RWPE2 (cell line): ENCODE measurements at regions not wholly inside any gene's neighbourhood (a gene's known extent, or its start where the extent isn't known, plus 50 kb on each side); places are given as distances from the start of the nearest gene placed in this dataset.

Experiments
- ATAC-seq: fragments of 200-7000 bp; cut with Tn5 transposase; 3 replicates; pipeline ENCODE4 v1.9.1; 2021; ENCODE audit warnings: low read depth
- DNase-seq: peaks from one replicate; pipeline ENCODE4 v3.0.0-alpha.2; 2020; ENCODE audit warnings: low spot score
- H3K27ac ChIP-seq: fragments of 450-650 bp; 2 replicates; pipeline ENCODE4 v1.5.1; 2017; ENCODE audit warnings: mild to moderate bottlenecking; ENCODE audit not compliant: poor library complexity, severe bottlenecking
- H3K27me3 ChIP-seq: fragments of 250-450 bp; sonication (Bioruptor Pico); 2 replicates; pipeline ENCODE4 v1.5.1; 2021; ENCODE audit warnings: mild to moderate bottlenecking, moderate library complexity; ENCODE audit not compliant: insufficient read depth, poor library complexity, severe bottlenecking
- H3K36me3 ChIP-seq: fragments of 250-450 bp; sonication (Bioruptor Pico); 2 replicates; pipeline ENCODE4 v1.5.1; 2020; ENCODE audit warnings: low read depth, mild to moderate bottlenecking, moderate library complexity
- H3K4me1 ChIP-seq: fragments of 250-450 bp; sonication (Bioruptor Pico); 2 replicates; pipeline ENCODE4 v1.5.1; 2021; ENCODE audit warnings: mild to moderate bottlenecking, moderate library complexity; ENCODE audit not compliant: insufficient read depth, poor library complexity, severe bottlenecking
- H3K4me3 ChIP-seq: fragments of 250-450 bp; sonication (Bioruptor Pico); 2 replicates; pipeline ENCODE4 v1.5.1; 2021; ENCODE audit warnings: mild to moderate bottlenecking, moderate library complexity; ENCODE audit not compliant: severe bottlenecking
- H3K9me3 ChIP-seq: fragments of 250-450 bp; sonication (Bioruptor Pico); 2 replicates; pipeline ENCODE4 v1.5.1; 2021; ENCODE audit warnings: mild to moderate bottlenecking, moderate library complexity; ENCODE audit not compliant: severe bottlenecking
- TF ChIP-seq, protein P1 (sequence below): fragments of 450-650 bp; IDR thresholded peaks from one replicate; pipeline ENCODE4 v1.5.1; 2017; ENCODE audit warnings: mild to moderate bottlenecking, moderate library complexity; ENCODE audit not compliant: poor library complexity, severe bottlenecking

DNA sequence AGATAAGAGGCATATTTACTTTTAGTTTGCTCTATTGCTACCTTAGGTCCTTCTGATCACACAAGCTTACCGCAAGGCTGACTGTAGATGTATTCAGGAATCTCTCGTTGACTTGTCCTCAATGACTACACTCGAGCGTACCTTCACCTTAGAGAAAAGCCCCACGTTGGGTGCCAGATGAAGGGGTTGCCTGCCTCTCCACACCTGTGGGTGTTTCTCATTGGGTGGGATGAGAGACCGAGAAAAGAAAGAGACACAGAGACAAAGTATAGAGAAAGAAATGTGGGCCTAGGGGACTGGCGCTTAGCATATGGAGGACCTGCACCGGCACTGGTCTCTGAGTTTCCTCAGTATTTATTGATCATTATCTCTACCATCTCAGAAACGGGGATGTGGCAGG, 51.8 kb downstream of the ASCL4 start:
- Histone ChIP-seq H3K9me3 (no peaks in the 10 kb centered on the region), H3K4me3 (no peak overlapping the region), H3K27ac (no peak overlapping the region), H3K27me3 (peaks cover 1% of the 10 kb centered on the region), H3K36me3 (no peaks in the 10 kb centered on the region), H3K4me1 (no peaks in the 10 kb centered on the region)
- TF ChIP-seq, protein P1, sequence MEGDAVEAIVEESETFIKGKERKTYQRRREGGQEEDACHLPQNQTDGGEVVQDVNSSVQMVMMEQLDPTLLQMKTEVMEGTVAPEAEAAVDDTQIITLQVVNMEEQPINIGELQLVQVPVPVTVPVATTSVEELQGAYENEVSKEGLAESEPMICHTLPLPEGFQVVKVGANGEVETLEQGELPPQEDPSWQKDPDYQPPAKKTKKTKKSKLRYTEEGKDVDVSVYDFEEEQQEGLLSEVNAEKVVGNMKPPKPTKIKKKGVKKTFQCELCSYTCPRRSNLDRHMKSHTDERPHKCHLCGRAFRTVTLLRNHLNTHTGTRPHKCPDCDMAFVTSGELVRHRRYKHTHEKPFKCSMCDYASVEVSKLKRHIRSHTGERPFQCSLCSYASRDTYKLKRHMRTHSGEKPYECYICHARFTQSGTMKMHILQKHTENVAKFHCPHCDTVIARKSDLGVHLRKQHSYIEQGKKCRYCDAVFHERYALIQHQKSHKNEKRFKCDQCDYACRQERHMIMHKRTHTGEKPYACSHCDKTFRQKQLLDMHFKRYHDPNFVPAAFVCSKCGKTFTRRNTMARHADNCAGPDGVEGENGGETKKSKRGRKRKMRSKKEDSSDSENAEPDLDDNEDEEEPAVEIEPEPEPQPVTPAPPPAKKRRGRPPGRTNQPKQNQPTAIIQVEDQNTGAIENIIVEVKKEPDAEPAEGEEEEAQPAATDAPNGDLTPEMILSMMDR, result no peak
- DNase-seq, result no peak
- ATAC-seq, result no peak

- H3K36me3 ChIP-seq, result no peaks in the 10 kb centered on the region
- DNase-seq (no peak), ATAC-seq (no peak)
- peaks cover 12% of the 10 kb centered on the region for H3K27me3 ChIP-seq
- H3K9me3 ChIP-seq, result no peaks in the 10 kb centered on the region
- no peak overlapping the region for H3K4me3 ChIP-seq
- no peaks in the 10 kb centered on the region for H3K4me1 ChIP-seq
- H3K27ac ChIP-seq, result no peak overlapping the region
- TF ChIP-seq, protein P1, result no peak
These were observed 54.8 kb downstream of the ASCL4 start for GRCh38 chr12:107829271-107829670.

DNA sequence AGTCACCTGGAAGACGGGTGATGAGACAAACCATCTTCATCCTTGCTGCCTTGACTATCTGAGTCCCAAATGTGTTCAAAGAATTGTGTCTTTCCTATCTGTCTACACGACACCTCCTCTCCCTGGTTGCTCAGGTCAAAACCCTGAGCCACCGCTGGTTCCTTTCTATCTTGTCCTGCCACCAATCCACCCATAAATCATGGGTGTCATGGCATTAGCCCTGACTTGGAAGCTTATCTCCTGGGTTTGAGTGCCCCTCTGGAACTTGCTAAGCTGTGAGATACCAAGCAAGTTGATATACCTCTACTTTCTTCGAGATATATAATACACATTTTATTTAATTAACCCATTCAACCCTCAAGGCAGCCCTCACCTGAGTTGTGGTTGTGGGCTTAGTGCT, 57.9 kb downstream of the ASCL4 start:
- Histone ChIP-seq H3K4me1 (no peaks in the 10 kb centered on the region), H3K4me3 (no peak overlapping the region), H3K9me3 (no peaks in the 10 kb centered on the region), H3K27ac (no peak overlapping the region), H3K27me3 (peaks cover 23% of the 10 kb centered on the region), H3K36me3 (no peaks in the 10 kb centered on the region)
- DNase-seq (no peak), ATAC-seq (no peak)
- TF ChIP-seq, protein P1, result no peak

GRCh38 chr12:107840186-107840585, 65.7 kb downstream of the ASCL4 start:
- Histone ChIP-seq H3K27ac (no peak overlapping the region), H3K27me3 (peaks cover 67% of the 10 kb centered on the region), H3K4me3 (no peak overlapping the region), H3K9me3 (no peaks in the 10 kb centered on the region), H3K4me1 (no peaks in the 10 kb centered on the region), H3K36me3 (no peaks in the 10 kb centered on the region)
- TF ChIP-seq, protein P1, result no peak
- DNase-seq (no peak), ATAC-seq (no peak)

- Histone ChIP-seq H3K4me3 (no peak overlapping the region), H3K4me1 (no peaks in the 10 kb centered on the region), H3K36me3 (no peaks in the 10 kb centered on the region), H3K9me3 (no peaks in the 10 kb centered on the region), H3K27ac (no peak overlapping the region), H3K27me3 (peaks cover 82% of the 10 kb centered on the region)
- DNase-seq (no peak), ATAC-seq (peak; percentile 37; the same call in 2 of the 3 replicates)
- TF ChIP-seq, protein P1, result no peak
These were observed 69.1 kb downstream of the ASCL4 start for GRCh38 chr12:107843351-107844311.
